Fibroblast of lung (primary cell): ENCODE measurements at regions not wholly inside any gene's neighbourhood (a gene's known extent, or its start where the extent isn't known, plus 50 kb on each side); places are given as distances from the start of the nearest gene placed in this dataset.

Source experiments
- CTCF ChIP-seq, 2 donors: IDR thresholded peaks in 1 of 2; conservative IDR thresholded peaks in 1 of 2; 1 replicate in 1 of 2; 2 replicates in 1 of 2; pipeline ENCODE4 v1.5.1; 2011 to 2012; ENCODE audit warnings: low read length in 2 of 2, control low read depth in 1 of 2, inconsistent platforms in 1 of 2, low read depth in 1 of 2, mild to moderate bottlenecking in 1 of 2
- EZH2 ChIP-seq: IDR thresholded peaks from 2 replicates; pipeline ENCODE4 v1.5.1; 2012; ENCODE audit warnings: low read length, control low read depth, mild to moderate bottlenecking; ENCODE audit errors: missing control alignments

GRCh38 chr6:170172392-170172791, 118.5 kb downstream of the DLL1 start:
- no peak for TF ChIP-seq EZH2
- no peak for TF ChIP-seq CTCF (conservative IDR thresholded peaks at IDR 0.05 in 1 of 2, IDR thresholded peaks at IDR 0.05 in 1 of 2; ENCODE audit: low read depth in 1 of 2, low read length in 2 of 2)
